ENCODE measurements at regions not wholly inside any gene's neighbourhood (a gene's known extent, or its start where the extent isn't known, plus 50 kb on each side); places are given as distances from the start of the nearest gene placed in this dataset.

GRCh38 chr10:36629476-36629875 is 495.9 kb upstream of the ANKRD30A start:
- Histone ChIP-seq H3K4me1 (ENCODE audit: control insufficient read depth, insufficient read depth, low read length) (no peaks in the 10 kb centered on the region), H3K9me1 (ENCODE audit: insufficient read depth, low read length) (no peaks in the 10 kb centered on the region), H4K91ac (ENCODE audit: insufficient read depth, low read depth, low read length) (no peak overlapping the region), H4K8ac (ENCODE audit: low read depth in 2 of 2, low read length in 2 of 2) (no peak overlapping the region), H3K27ac (ENCODE audit: insufficient read depth, low read length) (no peak overlapping the region), H3K4ac (ENCODE audit: low read depth, low read length) (no peak overlapping the region), H4K5ac (ENCODE audit: low read depth, low read length) (no peak overlapping the region), H2BK15ac (ENCODE audit: low read depth, low read length) (no peak overlapping the region), H3K14ac (replicated peaks; ENCODE audit: low read depth, low read length) (no peak overlapping the region), H3K23ac (ENCODE audit: low read depth, low read length) (no peak overlapping the region), H3K9ac (ENCODE audit: low read depth, low read length) (no peak overlapping the region), H2BK120ac (ENCODE audit: low read depth, low read length) (no peak overlapping the region), H3K27me3 (ENCODE audit: control insufficient read depth, insufficient read depth, low read length) (no peaks in the 10 kb centered on the region), H4K20me1 (ENCODE audit: insufficient read depth, low read length) (no peaks in the 10 kb centered on the region), H3K9me3 (ENCODE audit: control insufficient read depth, insufficient read depth, low read length) (no peaks in the 10 kb centered on the region), H3K79me1 (ENCODE audit: low read depth in 1 of 2, low read length in 2 of 2) (no peaks in the 10 kb centered on the region), H3K4me3 (ENCODE audit: insufficient read depth, low read depth, low read length) (no peak overlapping the region), H2AFZ (replicated peaks; ENCODE audit: low read length, poor library complexity) (no peak overlapping the region), H2BK20ac (ENCODE audit: low read depth, low read length) (no peak overlapping the region), H3K56ac (ENCODE audit: extremely low read depth, insufficient read depth, low read length) (no peak overlapping the region), H2BK5ac (ENCODE audit: low read depth, low read length, poor library complexity, severe bottlenecking) (no peak overlapping the region), H3K36me3 (ENCODE audit: control insufficient read depth, insufficient read depth, low read length) (no peaks in the 10 kb centered on the region), H2AK5ac (ENCODE audit: low read depth, low read length) (no peak overlapping the region), H2AK9ac (replicated peaks; ENCODE audit: low read depth, low read length, poor library complexity) (no peak overlapping the region), H3K18ac (ENCODE audit: low read depth, low read length) (no peak overlapping the region), H3K4me2 (ENCODE audit: low read depth, low read length) (no peak overlapping the region)
- dilution Hi-C loops (cut with HindIII; ENCODE audit: low sequenced_read_pairs, unreplicated experiment) = no loop called here
- BruUV-seq (replicated peaks) = no TSS peak
- TF ChIP-seq MAFK (IDR thresholded peaks at IDR 0.05; ENCODE audit: low read depth, low read length) (no peak), RFX5 (IDR thresholded peaks at IDR 0.05; ENCODE audit: low read depth, low read length) (no peak), RAD21 (IDR thresholded peaks at IDR 0.05; ENCODE audit: low read length) (no peak), MAZ (IDR thresholded peaks at IDR 0.05; ENCODE audit: borderline replicate concordance, low read depth, low read length) (no peak), SMC3 (IDR thresholded peaks at IDR 0.05; ENCODE audit: low read depth, low read length) (no peak), CTCF (conservative IDR thresholded peaks at IDR 0.05; ENCODE audit: low read depth, low read length) (no peak), BHLHE40 (IDR thresholded peaks at IDR 0.05; ENCODE audit: low read depth, low read length) (no peak), CHD1 (IDR thresholded peaks at IDR 0.05; ENCODE audit: low read depth, low read length) (no peak), FOS (IDR thresholded peaks at IDR 0.05; ENCODE audit: low read depth, low read length) (no peak), ELK1 (IDR thresholded peaks at IDR 0.05; ENCODE audit: borderline replicate concordance, low read depth, low read length) (no peak)
- no peak for ATAC-seq (ENCODE audit: low read depth)
- DNase-seq = no peak
- ChIA-PET CTCF (no interaction called here), POLR2A (ENCODE audit: unreplicated experiment) (no interaction called here)
- in situ Hi-C loops (cut with MboI; ENCODE audit: low sequenced_read_pairs) = no loop called here
- no CpG with 5 or more reads among the region's 2 CpGs for WGBS, 2 experiments (ENCODE audit: extremely low coverage in 2 of 2, insufficient read length in 1 of 2)
- intact Hi-C loops (cut with micrococcal nuclease) = no loop called here

Measured in IMR-90 (cell line).